ENCODE measurements at regions not wholly inside any gene's neighbourhood (a gene's known extent, or its start where the extent isn't known, plus 50 kb on each side); places are given as distances from the start of the nearest gene placed in this dataset.

GRCh38 chr21:35982717-35983116, 77.6 kb downstream of the SETD4 start:
- no peak for TF ChIP-seq CEBPB (IDR thresholded peaks at IDR 0.05)
- no peak for TF ChIP-seq TAF1 (IDR thresholded peaks at IDR 0.05; ENCODE audit: low read depth)
- TF ChIP-seq REST (IDR thresholded peaks at IDR 0.05; ENCODE audit: low read depth), result no peak
- TF ChIP-seq USF1 (IDR thresholded peaks at IDR 0.05), result no peak
- TF ChIP-seq RAD21 (IDR thresholded peaks at IDR 0.05; ENCODE audit: low read depth), result no peak
- TF ChIP-seq EP300 (IDR thresholded peaks at IDR 0.05; ENCODE audit: borderline replicate concordance), result no peak

GRCh38 chr21:35981514-35982070, 78.7 kb downstream of the SETD4 start:
- TF ChIP-seq CEBPB (IDR thresholded peaks at IDR 0.05) (no peak), EGR1 (IDR thresholded peaks at IDR 0.05) (no peak), RAD21 (IDR thresholded peaks at IDR 0.05; ENCODE audit: low read depth) (no peak), YY1 (IDR thresholded peaks at IDR 0.05; ENCODE audit: low read depth) (no peak), ZBTB7A (IDR thresholded peaks at IDR 0.05; ENCODE audit: low read depth) (no peak), CREB1 (IDR thresholded peaks at IDR 0.05; ENCODE audit: low read depth) (no peak), MAX (IDR thresholded peaks at IDR 0.05) (no peak), TAF1 (IDR thresholded peaks at IDR 0.05; ENCODE audit: low read depth) (no peak), EP300 (IDR thresholded peaks at IDR 0.05; ENCODE audit: borderline replicate concordance) (no peak), USF1 (IDR thresholded peaks at IDR 0.05) (no peak), REST (IDR thresholded peaks at IDR 0.05; ENCODE audit: low read depth) (no peak), NFIC (IDR thresholded peaks at IDR 0.05) (no peak), FOXM1 (IDR thresholded peaks at IDR 0.05; ENCODE audit: borderline replicate concordance, low read depth) (no peak), TCF12 (IDR thresholded peaks at IDR 0.05; ENCODE audit: low read depth) (no peak)

- no peak for TF ChIP-seq MAX (IDR thresholded peaks at IDR 0.05)
- TF ChIP-seq EGR1 (IDR thresholded peaks at IDR 0.05), result no peak
- TF ChIP-seq ZBTB7A (IDR thresholded peaks at IDR 0.05; ENCODE audit: low read depth), result no peak
- no peak for TF ChIP-seq EP300 (IDR thresholded peaks at IDR 0.05; ENCODE audit: borderline replicate concordance)
- no peak for TF ChIP-seq CEBPB (IDR thresholded peaks at IDR 0.05)
- TF ChIP-seq REST (IDR thresholded peaks at IDR 0.05; ENCODE audit: low read depth), result no peak
- no peak for TF ChIP-seq USF1 (IDR thresholded peaks at IDR 0.05)
These were observed 79.5 kb downstream of the SETD4 start for GRCh38 chr21:35980821-35981220.

GRCh38 chr21:35976929-35977328, 83.4 kb downstream of the SETD4 start:
- no peak for TF ChIP-seq CREB1 (IDR thresholded peaks at IDR 0.05; ENCODE audit: low read depth)
- no peak for TF ChIP-seq TAF1 (IDR thresholded peaks at IDR 0.05; ENCODE audit: low read depth)
- no peak for TF ChIP-seq TEAD4 (IDR thresholded peaks at IDR 0.05)

- TF ChIP-seq EGR1 (IDR thresholded peaks at IDR 0.05) (no peak), ZBTB7A (IDR thresholded peaks at IDR 0.05; ENCODE audit: low read depth) (no peak), REST (IDR thresholded peaks at IDR 0.05; ENCODE audit: low read depth) (no peak), TAF1 (IDR thresholded peaks at IDR 0.05; ENCODE audit: low read depth) (no peak), USF1 (IDR thresholded peaks at IDR 0.05) (no peak), CREB1 (IDR thresholded peaks at IDR 0.05; ENCODE audit: low read depth) (no peak), FOXM1 (IDR thresholded peaks at IDR 0.05; ENCODE audit: borderline replicate concordance, low read depth) (no peak), TCF12 (IDR thresholded peaks at IDR 0.05; ENCODE audit: low read depth) (no peak), EP300 (IDR thresholded peaks at IDR 0.05; ENCODE audit: borderline replicate concordance) (no peak), TEAD4 (IDR thresholded peaks at IDR 0.05) (no peak), YY1 (IDR thresholded peaks at IDR 0.05; ENCODE audit: low read depth) (no peak), NFIC (IDR thresholded peaks at IDR 0.05) (no peak)
These were observed 83.8 kb downstream of the SETD4 start for GRCh38 chr21:35976481-35976880.

All from Ishikawa (cell line).